HG03460 (cell line): ENCODE measurements at regions not wholly inside any gene's neighbourhood (a gene's known extent, or its start where the extent isn't known, plus 50 kb on each side); places are given as distances from the start of the nearest gene placed in this dataset.
"Not testable (repeated sequence)": the region's sequence is repeated elsewhere in the genome, so short reads cannot be mapped to it uniquely, and the experiment has no call there.

Experiments used
- ATAC-seq: cut with Tn5 transposase; IDR thresholded peaks from one replicate; pipeline ENCODE4 v1.9.1; 2021; ENCODE audit not compliant: unreplicated experiment

DNA sequence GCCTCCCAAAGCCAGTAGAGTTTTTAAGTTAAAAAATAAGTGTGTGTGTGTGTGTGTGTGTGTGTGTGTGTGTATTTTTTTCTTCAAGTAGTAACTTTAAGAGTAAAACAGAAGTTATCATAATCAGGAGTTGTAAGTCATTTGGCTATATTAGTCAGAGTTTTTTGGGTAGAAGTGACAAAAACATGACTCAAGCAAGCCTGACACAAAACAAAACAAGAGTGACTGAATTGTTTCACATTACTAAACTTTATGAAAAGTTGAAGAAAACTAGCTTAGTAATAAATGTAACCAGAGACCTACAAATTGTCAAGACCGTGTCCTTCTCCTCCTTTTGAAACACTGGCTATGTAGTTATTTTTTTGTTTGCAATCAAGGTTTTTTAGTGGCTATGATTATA, 738.0 kb upstream of the PITX2 start:
- no peak for ATAC-seq

DNA sequence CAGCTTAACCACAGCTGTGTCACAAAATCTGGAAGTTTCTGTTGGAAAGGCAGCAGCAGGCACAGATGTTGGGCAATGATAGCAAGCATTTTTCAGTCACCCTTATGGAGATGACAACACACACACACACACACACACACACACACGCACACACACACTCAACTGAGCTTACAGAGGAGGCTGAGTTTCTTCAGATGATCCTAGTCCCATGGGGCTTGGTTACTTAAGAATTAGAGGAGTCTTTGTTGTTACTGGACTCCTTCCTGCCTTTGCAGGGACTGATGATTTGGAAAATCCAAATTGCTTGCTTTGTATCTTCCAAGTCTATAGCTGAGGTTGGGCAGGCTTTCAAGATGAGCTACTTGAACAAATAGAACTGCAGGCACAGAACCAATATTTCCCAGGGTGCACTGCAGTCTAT, 740.1 kb upstream of the PITX2 start:
- no peak for ATAC-seq

DNA sequence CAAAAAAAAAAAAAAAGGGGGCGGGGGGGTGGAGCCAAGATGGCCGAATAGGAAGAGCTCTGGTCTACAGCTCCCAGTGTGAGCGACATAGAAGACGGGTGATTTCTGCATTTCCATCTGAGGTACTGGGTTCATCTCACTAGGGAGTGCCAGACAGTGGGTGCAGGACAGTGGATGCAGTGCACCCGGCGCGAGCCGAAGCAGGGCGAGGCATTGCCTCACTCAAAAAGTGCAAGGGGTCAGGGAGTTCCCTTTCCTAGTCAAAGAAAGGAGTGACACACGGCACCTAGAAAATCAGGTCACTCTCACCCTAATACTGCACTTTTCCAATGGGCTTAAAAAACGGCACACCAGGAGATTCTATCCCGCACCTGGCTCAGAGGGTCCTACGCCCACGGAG, 755.0 kb upstream of the PITX2 start:
- ATAC-seq = not testable (repeated sequence)

DNA sequence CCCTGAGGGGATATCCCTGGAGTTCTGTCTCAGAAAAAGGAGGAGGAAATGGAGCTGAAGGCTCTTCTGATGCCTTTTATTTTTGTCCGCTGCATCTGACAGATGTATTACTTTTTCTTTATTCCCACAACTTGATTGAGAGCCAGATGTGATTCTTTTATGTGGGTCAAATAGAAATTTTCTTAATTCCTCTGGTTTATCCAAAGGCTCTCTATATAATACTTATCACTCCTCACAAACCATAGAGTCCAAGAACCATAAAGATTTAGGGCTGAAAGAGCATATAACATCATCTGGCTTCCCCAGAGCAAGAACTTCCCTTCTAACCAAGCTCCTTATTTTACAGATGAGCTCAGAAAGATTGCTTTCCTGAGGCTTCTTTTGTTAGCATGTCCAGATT, 756.7 kb upstream of the FAM241A start:
- ATAC-seq = no peak

DNA sequence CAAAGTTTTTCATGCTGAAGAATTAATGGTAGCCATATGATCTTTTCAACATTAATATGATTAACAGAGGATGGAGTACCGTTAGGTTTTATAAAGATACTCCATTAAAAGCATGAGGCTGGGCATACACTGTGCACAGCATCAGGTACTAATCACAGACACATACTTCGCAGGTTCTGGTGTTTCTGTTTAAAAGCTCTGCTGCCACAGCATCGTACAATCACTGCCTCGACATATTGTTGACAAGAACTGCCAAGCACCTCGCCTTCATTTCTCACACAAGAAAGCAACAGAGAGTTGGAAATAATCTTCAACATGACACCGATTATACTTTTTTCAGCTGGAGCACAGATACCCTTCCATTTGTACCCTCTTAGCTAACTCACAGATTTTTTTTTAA, 753.4 kb upstream of the FAM241A start:
- no peak for ATAC-seq

DNA sequence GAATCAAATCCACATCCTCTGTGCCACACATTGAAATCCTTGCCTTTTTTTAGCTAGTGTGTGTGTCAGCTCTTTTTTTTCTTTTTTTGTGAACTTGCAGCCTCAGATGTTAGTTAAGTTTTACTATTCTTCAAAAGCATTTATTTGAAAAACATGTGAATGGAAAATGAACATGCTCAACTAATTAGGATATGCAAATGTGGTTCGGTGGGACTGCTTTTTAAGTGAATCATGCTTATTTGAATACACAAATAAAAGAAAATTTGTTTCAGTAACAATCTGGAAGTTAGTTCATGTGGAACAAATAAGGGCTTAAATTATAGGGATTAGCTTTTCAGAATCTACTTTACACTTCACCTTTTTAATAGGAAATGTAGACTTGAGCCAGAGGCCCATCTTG, 751.5 kb upstream of the FAM241A start:
- no peak for ATAC-seq

DNA sequence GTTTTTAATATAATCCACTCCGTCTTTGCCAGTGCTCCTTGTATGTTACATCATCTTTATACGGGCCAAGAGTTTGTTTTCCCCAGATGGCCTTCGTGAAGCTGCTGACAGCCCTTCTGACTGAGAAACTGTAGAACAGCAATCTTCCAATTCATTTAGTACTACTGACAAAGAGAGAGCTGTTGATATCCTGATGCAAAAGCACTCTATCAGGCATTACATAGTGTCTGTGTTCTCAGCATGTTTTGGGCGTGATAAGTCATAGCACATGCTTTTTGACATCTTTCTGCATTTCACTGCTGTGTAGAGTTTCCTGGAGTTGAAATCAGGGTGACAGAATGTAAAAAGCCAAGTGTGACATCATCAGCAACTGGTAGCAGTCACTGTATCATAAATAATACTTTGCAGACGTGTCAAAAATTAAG, 746.3 kb upstream of the FAM241A start:
- no peak for ATAC-seq

DNA sequence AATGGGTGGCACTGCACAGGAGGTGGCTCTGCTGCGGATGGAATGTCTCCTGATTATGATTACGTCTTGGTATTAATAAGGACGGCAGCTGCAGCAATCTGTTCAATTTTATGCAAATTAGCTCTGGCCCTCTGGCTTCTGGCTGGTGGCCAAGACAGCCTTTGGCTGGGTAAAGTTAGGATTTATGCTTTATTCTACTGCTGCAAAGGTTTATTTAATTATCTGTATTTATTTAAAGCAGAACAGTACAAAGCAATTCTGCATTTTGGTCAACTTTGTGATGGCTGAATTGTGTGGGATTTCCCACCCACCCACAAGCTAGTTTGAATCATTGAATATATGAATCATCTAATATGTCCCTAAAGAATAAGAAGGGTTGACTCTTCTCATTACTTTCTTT, 745.6 kb upstream of the FAM241A start:
- no peak for ATAC-seq

DNA sequence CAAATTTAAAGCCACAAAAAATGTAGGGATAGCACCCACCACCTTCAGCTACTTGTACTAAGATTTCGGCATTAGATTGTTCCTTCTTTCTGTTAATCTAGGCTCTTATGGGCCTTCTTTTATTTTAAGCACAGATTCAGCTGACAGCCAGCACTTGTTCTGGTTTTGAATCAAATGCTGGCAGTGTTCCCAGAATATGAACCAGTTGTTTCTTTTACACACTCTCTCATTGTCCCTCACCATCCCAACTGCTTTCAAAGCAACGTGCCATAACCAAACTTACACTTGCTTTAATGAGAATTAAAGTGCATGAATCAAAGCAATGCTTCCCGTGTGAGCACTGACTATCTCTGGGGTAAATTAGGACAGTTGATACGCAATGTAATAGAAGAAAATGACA, 744.5 kb upstream of the FAM241A start:
- no peak for ATAC-seq

DNA sequence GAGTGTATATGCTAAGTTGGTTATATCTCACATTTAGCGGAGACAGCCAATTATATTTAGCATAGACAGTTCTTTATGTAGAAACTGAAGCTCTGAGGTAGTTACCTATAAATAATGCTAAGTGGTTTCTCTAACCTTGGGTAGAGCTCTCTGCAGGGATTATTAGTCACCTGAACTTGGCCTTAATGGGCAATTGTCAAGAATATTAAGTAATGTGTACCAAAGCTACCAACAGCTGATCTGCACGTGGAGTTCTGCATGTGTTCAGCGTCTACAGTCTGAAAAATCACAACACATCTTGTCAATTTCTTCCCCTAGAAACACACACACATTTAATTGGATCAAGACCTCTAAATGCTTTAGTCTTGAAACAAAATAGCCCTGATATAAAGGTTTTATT, 740.6 kb upstream of the FAM241A start:
- no peak for ATAC-seq

DNA sequence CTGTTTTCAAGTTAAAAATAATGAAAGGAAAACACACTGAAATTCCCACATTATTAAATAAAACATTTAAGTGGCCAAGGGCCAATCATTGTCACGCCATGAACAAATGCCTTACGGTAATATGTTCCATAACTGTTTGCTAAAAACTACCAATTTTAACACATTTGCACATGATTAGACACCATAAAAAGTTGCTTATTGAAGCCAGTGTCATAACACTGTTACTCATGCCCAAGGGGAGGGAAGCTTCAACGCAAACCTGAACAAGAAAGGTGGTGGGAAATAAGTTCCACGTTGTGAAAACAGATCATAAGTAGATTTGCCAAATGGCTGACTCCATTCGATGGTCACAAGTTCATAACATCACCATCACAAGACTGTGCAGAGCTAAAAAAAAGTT, 739.3 kb upstream of the FAM241A start:
- no peak for ATAC-seq

DNA sequence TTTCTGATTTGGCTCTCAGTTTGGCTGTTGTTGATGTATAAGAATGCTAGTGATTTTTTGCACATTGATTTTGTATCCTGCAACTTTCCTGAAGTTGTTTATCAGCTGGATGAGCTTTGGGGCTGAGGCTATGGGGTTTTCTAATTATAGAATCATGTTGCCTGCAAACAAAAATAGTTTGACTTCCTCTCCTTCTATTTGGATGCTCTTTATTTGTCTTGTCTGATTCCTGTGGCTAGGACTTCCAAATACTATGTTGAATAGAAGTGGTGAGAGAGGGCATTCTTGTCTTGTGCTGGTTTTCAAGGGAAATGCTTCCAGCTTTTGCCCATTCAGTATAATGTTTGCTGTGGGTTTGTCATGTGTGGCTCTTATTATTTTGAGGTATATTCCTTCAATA, 734.7 kb upstream of the FAM241A start:
- ATAC-seq = no peak

DNA sequence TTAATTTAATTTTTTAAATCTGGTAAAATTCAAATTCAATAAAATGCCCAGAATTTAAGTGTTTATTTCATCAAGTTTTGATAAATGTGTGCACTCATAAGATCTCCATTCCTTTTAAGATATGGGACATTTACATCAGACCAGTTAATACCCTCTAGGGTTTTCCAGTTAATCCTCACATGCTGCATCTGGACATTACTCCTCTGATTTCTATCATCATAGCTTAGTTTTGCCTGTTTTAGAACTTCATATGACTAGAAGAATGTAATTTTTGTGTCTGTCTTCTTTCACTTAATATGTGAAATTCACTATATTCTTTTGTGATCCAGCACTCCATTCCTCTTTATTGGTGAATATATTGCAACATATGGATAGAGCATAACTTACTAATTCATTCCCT, 727.7 kb upstream of the FAM241A start:
- ATAC-seq = no peak

DNA sequence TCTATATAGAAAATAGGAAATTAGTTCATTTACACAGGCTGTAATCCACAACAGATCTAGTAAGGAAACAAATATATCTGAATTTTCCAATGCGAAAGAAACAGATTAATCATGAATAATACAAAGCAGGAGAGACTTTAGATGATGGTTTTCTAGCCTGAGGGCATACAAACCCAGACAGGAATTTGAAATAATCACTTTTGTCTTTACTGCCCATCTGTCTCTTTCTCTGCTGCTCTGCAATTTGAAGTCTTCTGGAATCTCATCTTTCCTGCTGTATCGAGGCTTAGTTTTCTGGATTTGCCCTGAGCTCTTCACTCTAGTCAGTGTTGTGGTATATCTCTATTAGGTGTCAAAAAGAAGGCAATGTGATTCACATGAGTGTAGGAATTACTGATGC, 711.8 kb upstream of the FAM241A start:
- ATAC-seq = no peak

DNA sequence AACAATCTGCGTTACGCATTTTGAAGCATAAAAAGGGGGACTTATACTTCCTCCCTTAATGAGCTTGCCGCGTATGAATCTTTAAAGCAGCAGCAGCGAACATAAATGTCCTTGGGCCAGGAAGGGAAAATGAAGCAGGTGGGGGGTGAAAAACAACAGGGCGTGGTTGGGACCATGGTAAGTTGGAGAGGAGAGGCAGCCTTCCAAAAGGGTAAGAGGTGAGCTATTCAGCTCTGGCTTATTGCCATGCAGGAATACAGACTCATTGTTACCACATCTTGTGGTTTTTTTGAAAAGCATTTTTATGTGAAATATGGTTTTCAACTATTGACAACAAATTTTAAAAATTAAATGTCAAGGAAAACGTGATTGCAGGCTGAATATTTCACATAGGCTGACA, 710.7 kb upstream of the FAM241A start:
- no peak for ATAC-seq

DNA sequence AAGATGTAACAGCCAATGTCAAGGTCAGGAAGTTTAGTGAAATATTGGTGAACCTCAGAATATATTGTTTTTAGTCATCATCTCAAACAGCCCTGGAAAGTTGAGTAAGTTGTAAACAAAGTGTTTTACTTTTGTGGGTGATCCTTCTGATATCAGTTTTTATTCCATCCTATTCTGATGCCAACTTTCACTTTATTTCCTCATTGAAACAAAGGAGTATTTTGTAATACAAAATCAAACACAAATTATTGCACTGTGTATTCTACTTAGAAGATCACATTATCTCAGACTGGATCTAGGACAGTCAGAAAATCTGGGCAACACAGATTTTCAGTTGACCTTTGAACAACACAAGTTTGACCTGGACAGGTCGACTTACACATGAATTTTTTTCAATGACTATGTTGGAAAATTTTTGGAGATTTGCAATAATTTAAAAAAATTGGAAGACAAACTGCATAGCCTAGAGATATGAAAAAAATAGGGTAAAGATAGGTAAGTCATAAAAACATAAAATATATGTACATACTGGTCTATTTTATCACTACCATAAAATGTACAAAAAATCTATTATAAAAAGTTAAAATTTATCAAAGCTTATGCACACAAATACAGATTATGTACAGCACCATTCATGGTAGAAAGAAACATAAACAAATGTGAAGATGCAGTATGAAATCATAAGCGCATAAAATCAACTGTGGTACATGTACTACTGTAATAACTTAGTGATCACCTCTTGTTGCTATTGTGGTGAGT, 709.1 kb upstream of the FAM241A start:
- ATAC-seq = no peak

DNA sequence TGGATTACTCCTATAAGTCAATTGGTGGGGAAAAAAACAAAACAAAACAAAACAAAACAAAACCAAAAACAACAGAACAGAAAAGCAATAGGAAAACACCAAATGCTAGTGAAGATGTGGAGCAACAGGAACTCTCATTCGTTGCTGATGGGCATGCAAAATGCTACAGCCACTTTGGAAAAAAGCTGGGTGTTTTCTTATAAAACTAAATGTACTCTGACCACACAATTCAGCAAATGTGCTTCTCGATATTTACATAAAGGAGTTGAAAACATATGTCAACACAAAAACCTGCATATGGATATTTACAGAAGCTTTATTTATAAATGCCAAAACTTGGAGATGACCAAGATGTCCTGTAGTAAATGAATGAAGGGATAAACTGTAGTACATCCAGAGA, 703.6 kb upstream of the FAM241A start:
- ATAC-seq = no peak

DNA sequence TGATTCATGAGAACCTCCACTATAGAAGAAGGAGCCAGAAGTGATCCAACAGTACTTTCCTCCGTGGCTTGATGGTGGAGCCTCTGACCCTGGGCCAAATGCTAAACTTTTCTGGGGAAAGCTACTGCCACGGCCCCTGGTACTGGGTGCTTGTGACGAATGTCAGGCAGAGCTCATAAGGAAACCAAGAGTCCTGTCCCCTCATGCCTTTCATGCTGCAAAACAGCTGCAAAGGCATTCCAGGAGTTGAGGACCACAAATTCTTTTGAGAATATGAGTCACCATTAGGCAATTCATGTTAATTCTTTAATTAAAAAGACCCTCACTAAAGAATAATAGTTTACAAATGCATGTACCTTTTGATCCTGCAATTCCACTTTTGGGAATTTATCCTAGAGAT, 700.4 kb upstream of the FAM241A start:
- ATAC-seq = not testable (repeated sequence)

DNA sequence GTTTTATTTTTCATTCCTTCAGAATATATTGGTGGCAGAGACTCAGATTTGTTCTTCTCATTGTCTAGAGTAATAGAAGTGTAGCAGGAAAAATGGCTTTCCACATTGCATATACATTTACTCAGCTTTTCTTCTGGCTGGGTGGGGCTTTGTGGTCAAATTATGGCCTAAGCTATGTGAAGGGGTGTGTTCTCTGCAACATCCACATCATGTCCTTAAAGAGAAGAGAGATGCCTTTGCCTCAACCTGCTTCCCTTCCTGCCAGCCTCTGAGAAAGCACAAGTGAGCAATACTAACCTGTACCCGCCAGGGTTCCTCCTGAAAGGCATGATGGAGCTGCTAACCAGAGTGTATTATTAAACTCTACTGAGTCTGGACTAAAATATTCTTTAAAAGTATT, 695.6 kb upstream of the FAM241A start:
- no peak for ATAC-seq

DNA sequence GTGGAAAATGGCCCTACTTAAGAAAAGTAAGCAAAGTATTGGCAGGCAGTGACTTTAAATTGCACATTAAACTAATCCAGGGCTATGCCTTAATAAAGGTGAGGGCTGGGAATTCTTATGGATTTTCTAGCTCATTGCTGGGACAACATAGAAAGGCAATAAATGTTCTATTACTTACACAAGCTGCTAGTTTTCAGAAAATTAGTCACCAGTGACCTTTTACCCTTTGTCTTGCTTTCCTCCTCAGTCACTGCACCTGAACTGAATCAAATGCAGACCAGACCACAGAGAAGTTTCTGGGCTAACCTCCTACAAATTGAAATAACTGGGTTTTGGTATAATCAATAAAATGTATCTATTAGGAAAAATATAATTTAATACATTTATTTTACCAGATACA, 694.4 kb upstream of the FAM241A start:
- ATAC-seq = no peak

DNA sequence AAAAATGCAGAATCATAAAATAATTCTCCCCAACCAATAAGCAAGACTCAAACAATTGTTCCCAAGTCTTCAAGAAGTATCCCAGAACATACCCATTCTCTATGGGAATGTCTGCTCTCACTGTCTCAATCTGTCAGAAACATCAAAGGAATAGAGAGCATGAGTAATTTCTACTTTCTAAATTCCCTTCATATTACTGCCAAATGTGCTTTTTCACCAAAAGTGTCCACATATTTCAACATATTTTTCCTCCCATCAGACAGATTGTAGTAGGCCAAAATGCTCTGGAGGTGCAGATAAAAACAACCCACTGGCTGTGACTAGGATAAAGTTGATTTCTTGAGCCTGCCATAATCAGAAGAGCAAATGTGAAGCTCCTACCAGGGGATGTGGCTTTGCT, 692.0 kb upstream of the FAM241A start:
- no peak for ATAC-seq

DNA sequence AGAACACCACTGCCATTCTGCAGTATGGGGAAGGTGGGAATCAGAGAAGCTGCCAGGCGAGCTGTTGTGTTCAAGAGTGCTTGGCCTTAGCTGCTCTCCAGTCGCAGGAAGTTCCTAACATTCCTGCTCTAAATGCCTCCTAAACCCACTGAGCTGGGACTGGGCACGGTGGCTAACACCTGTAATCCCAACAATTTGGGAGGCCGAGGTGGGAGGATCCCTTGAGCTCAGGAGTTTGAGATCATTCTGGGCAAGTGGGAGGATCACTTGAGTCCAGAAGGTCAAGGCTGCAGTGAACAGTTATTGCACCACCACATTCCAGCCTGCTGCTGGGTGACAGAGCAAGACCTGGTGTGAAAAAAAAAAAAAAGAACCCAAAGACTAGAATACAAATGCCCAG, 690.3 kb upstream of the FAM241A start:
- no peak for ATAC-seq

DNA sequence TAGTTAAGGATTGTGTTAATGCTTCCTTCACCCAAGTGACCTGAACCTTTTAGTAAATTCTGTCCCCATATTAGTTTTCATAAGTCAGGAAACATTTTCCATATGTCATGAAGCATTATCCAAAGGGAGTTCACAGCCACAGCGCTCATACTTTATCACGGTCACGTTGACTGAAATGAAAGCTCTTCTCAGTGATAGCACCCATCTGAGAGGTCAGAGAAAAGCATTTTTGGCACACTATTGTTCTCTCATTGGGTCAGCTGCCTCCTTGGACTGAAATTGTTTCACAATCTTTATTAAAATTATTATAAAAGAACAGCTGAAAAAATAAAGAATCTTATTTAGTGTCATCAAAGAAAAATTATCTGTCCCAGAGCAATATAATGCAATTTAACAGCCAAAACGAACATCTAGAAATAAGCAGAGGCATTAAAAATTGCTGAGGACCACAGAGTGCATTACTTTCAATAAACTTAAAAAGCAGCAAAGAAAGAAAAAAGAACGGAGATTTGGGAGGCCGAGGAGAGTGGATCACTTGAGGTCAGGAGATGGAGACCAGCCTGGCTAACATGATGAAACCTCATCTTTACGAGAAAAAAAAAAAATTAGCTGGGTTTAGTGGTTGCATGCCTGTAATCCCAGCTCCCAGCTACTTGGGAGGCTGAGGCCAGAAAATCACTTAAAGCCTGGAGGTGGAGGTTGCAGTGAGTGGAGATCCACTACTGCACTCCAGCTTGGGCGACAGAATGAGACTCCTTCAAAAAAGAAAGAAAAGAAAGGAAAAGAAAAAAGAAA, 680.8 kb upstream of the FAM241A start:
- ATAC-seq = no peak
